Adrenal gland (tissue), 9 donors: ENCODE measurements at regions not wholly inside any gene's neighbourhood (a gene's known extent, or its start where the extent isn't known, plus 50 kb on each side); places are given as distances from the start of the nearest gene placed in this dataset.
"Not testable (repeated sequence)": the region's sequence is repeated elsewhere in the genome, so short reads cannot be mapped to it uniquely, and the experiment has no call there.

Experiments
- DNase-seq, 7 donors: peaks; one replicate each; pipeline ENCODE4 v3.0.0-alpha.2; 2019 to 2020
- H3K27ac ChIP-seq, 5 donors: fragments of 200-600 bp; sonication (generic) in 4 of 5; 1 replicate in 3 of 5; 2 replicates in 2 of 5; pipeline versions ENCODE4 v1.5.1 to v1.8.0; 2016 to 2020; ENCODE audit warnings: mild to moderate bottlenecking in 1 of 5
- H3K27me3 ChIP-seq: fragments of 200-600 bp; 2 replicates; pipeline ENCODE4 v1.8.0; 2021
- H3K36me3 ChIP-seq, 2 donors: fragments of 200-600 bp; replicated peaks in 1 of 2; 1 replicate in 1 of 2; 2 replicates in 1 of 2; pipeline versions ENCODE4 v1.5.1 to v1.8.0; 2018 to 2022
- H3K4me1 ChIP-seq, 2 donors: fragments of 200-600 bp; replicated peaks in 1 of 2; 1 replicate in 1 of 2; 2 replicates in 1 of 2; pipeline versions ENCODE4 v1.5.1 to v1.8.0; 2018 to 2021
- H3K4me3 ChIP-seq, 4 donors: fragments of 200-600 bp; sonication (generic) in 3 of 4; one replicate each; pipeline ENCODE4 v1.5.1; 2016 to 2018
- H3K9me3 ChIP-seq, 3 donors: fragments of 200-600 bp; sonication (generic) in 1 of 3; replicated peaks in 1 of 3; 1 replicate in 2 of 3; 2 replicates in 1 of 3; pipeline versions ENCODE4 v1.5.1 to v1.8.0; 2016 to 2021
- POLR2A ChIP-seq, 2 donors: fragments of 450-650 bp; IDR thresholded peaks; one replicate each; pipeline ENCODE4 v1.6.1; 2017; ENCODE audit warnings: antibody characterized with exemption in 2 of 2, mild to moderate bottlenecking in 2 of 2, moderate library complexity in 1 of 2
- WGBS, 4 donors: extraction: QIAGEN DNeasy Blood & Tissue Kit in 2 of 4; methylation state at CpG; one replicate each; pipeline versions ENCODE4 v1.1.5 to v1.1.7; 2013 to 2017; 5-methylcytosine and 5-hydroxymethylcytosine counted together
- intact Hi-C, 2 donors: fragments of 100-400 bp; cut with DNase I; formaldehyde crosslinking; loops; one replicate each; pipeline versions ENCODE4 v1.14.1 to v1.15.0; 2022 to 2023
- TF ChIP-seq, protein P1 (sequence below), 6 experiments: fragments of 450-650 bp in 4 of 6; fragments of 200-600 bp in 2 of 6; sonication (generic) in 1 of 6; IDR thresholded peaks; 1 replicate in 5 of 6; 2 replicates in 1 of 6; pipeline versions ENCODE4 v1.5.1 to v1.8.0; 2016 to 2021; ENCODE audit warnings: antibody characterized with exemption in 6 of 6, mild to moderate bottlenecking in 2 of 6, moderate library complexity in 1 of 6
- donor health status: healthy with polysubstance abuse.
- donor health status: Bipolar disorder and iron deficiency.
- donor health status: DM: yes; HTN: yes; CAD: no.
- donor health status: DM: no; HTN: no; CAD: no.
- donor health status: DM: no; HTN: no; CAD: no.

DNA sequence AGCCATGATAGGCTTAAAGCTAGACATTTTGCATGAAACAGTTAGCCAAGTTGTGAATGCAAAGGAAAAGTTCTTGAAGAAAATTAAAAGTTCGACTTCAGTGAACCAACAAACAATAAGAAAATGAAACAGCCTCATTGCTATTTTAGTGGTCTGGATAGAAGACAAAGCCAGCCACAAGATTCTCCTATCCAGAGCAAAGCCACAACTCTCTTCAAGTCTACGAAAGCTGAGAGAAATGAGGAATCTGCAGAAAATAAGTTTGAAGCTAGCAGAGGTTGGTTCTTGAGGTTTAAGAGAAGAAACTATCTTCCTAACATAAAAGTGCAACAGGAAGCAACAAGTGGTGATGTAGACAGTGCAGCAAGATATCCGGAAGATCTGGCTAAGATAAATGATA, 271.4 kb upstream of the GRM3 start:
- no peaks in the 10 kb centered on the region for H3K4me1 ChIP-seq
- H3K4me3 ChIP-seq, result no peak overlapping the region
- DNase-seq, result no peak
- intact Hi-C loops, result no loop called here
- H3K9me3 ChIP-seq, result no peaks in the 10 kb centered on the region
- no peak overlapping the region for H3K27ac ChIP-seq
- no peaks in the 10 kb centered on the region for H3K36me3 ChIP-seq
- TF ChIP-seq POLR2A (IDR thresholded peaks at IDR 0.05), result no peak
- TF ChIP-seq, protein P1, sequence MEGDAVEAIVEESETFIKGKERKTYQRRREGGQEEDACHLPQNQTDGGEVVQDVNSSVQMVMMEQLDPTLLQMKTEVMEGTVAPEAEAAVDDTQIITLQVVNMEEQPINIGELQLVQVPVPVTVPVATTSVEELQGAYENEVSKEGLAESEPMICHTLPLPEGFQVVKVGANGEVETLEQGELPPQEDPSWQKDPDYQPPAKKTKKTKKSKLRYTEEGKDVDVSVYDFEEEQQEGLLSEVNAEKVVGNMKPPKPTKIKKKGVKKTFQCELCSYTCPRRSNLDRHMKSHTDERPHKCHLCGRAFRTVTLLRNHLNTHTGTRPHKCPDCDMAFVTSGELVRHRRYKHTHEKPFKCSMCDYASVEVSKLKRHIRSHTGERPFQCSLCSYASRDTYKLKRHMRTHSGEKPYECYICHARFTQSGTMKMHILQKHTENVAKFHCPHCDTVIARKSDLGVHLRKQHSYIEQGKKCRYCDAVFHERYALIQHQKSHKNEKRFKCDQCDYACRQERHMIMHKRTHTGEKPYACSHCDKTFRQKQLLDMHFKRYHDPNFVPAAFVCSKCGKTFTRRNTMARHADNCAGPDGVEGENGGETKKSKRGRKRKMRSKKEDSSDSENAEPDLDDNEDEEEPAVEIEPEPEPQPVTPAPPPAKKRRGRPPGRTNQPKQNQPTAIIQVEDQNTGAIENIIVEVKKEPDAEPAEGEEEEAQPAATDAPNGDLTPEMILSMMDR (IDR thresholded peaks at IDR 0.05), result no peak
- 65 to 79% (median 75%) methylated on average over 3 of the region's 3 CpGs for WGBS, 4 donors
- no peaks in the 10 kb centered on the region for H3K27me3 ChIP-seq

DNA sequence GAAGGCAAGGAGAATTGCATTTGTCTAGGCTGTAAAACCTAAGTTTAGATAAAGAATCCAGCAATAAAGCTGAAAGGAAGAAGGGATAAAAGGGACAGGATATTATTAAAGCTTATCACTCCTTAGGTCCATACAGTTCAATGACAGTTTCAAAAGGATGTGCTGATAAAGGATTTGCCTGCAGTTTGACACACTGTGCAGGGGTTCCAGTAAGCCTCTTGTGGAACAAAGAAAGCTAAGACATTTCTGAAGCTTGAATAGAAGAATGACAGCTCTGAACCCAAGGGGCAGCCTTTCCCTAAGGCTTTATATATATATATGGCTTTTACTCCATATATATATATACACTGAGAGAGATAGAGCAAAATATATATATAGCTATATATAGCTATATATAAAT, 276.8 kb upstream of the GRM3 start:
- H3K4me1 ChIP-seq, result no peaks in the 10 kb centered on the region
- intact Hi-C loops, result no loop called here
- H3K27me3 ChIP-seq, result no peaks in the 10 kb centered on the region
- no peak for DNase-seq
- H3K27ac ChIP-seq, result no peak overlapping the region
- H3K9me3 ChIP-seq, result no peaks in the 10 kb centered on the region
- no peak overlapping the region for H3K4me3 ChIP-seq
- TF ChIP-seq POLR2A (IDR thresholded peaks at IDR 0.05), result no peak
- TF ChIP-seq, protein P1 (IDR thresholded peaks at IDR 0.05), result no peak
- H3K36me3 ChIP-seq, result no peaks in the 10 kb centered on the region

DNA sequence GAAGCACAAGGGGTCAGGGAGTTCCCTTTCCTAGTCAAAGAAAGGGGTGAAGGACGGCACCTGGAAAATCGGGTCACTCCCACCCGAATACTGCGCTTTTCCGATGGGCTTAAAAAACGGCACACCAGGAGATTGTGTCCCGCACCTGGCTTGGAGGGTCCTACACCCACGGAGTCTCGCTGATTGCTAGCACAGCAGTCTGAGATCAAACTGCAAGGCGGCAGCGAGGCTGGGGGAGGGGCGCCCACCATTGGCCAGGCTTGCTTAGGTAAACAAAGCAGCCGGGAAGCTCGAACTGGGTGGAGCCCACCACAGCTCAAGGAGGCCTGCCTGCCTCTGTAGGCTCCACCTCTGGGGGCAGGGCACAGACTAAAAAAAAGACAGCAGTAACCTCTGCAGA, 303.3 kb upstream of the GRM3 start:
- H3K36me3 ChIP-seq, DNase-seq, intact Hi-C loops, H3K27me3 ChIP-seq, H3K27ac ChIP-seq, H3K4me1 ChIP-seq, H3K4me3 ChIP-seq, H3K9me3 ChIP-seq: not testable (repeated sequence)
- WGBS, 4 donors, result 88 to 94% (median 91%) methylated on average over 7 to 14 of the region's 14 CpGs

DNA sequence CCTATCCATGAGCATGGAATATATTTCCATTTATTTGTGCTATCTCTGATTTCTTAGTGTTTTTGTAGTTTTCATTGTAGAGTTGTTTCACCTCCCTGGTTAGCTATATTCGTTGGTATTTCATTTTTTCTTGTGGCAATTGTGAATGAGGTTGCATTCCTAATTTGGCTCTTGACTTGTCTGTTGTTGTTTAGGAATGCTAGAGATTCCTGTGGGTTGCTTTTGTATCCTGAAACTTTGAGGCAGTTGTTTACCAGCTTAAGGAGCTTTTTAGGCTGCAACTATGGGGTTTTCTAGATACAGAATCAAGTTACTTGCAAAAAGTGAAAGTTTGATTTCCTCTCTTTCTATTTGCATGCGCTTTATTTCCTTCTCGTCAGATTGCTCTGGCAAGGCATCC, 304.7 kb upstream of the GRM3 start:
- H3K27ac ChIP-seq, result no peak overlapping the region
- TF ChIP-seq, protein P1 (IDR thresholded peaks at IDR 0.05), result no peak
- TF ChIP-seq POLR2A (IDR thresholded peaks at IDR 0.05), result no peak
- DNase-seq, result no peak
- no peaks in the 10 kb centered on the region for H3K4me1 ChIP-seq
- intact Hi-C loops, result no loop called here
- no peaks in the 10 kb centered on the region for H3K36me3 ChIP-seq
- WGBS, 4 donors, result 84 to 93% (median 86%) methylated on average over 3 of the region's 3 CpGs
- H3K4me3 ChIP-seq, result no peak overlapping the region
- no peaks in the 10 kb centered on the region for H3K27me3 ChIP-seq
- no peaks in the 10 kb centered on the region for H3K9me3 ChIP-seq

DNA sequence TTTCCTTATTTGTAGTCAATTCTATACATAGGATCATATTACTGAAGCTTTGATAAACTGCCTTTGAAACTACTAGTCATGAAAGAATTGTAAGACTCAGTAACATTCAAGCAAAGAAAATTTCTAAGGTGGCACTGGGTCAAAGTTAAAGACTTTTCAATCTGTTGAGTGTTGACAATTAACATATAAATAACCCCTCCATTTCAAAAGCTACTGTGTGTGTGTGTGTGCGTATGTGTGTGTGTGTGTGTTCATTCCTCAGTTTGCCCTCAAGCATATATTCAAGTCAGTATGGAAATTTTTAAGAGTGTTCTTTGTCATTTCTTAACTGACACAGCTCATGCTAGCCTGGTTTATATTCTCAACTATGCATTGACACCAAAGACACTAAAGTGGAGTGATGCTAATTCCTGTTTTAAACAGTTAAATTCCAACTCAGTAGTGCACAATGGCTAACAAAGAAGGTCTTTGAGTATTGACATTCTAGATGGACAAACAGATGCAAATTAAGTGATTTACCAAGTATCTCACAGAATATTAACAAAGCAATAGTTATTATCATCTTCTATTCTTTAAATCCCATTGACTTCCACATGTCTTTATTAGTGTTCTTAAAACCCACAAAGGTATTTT, 314.8 kb upstream of the GRM3 start:
- intact Hi-C loops, result no loop called here
- Histone ChIP-seq H3K4me3 (no peak overlapping the region), H3K27me3 (no peaks in the 10 kb centered on the region), H3K4me1 (no peaks in the 10 kb centered on the region), H3K9me3 (peaks cover 0 to 4% (median 0%) of the 10 kb centered on the region in 3 donors), H3K36me3 (no peaks in the 10 kb centered on the region), H3K27ac (no peak overlapping the region)
- 0 to 46% (median 0%) methylated on average over 1 of the region's 1 CpG for WGBS, 4 donors
- TF ChIP-seq POLR2A (IDR thresholded peaks at IDR 0.05), result no peak
- TF ChIP-seq, protein P1 (IDR thresholded peaks at IDR 0.05), result no peak
- no peak for DNase-seq
